Osteocyte (in vitro differentiated cells): ENCODE measurements at regions not wholly inside any gene's neighbourhood (a gene's known extent, or its start where the extent isn't known, plus 50 kb on each side); places are given as distances from the start of the nearest gene placed in this dataset.

Experiments
- DNase-seq: peaks from one replicate; pipeline ENCODE4 v3.0.0; 2021; ENCODE audit warnings: mixed read lengths; ENCODE audit not compliant: unreplicated experiment; ENCODE audit errors: extremely low spot score
- H3K27ac Mint-ChIP-seq: one replicate; pipeline ENCODE4 v1.8.0; 2021; ENCODE audit warnings: mild to moderate bottlenecking, mixed read lengths; ENCODE audit not compliant: unreplicated experiment
- H3K27me3 Mint-ChIP-seq: one replicate; pipeline ENCODE4 v1.8.0; 2021; ENCODE audit warnings: mixed read lengths; ENCODE audit not compliant: unreplicated experiment
- H3K36me3 Mint-ChIP-seq: one replicate; pipeline ENCODE4 v1.8.0; 2021; ENCODE audit warnings: mixed read lengths; ENCODE audit not compliant: unreplicated experiment
- H3K4me1 Mint-ChIP-seq: one replicate; pipeline ENCODE4 v1.8.0; 2021; ENCODE audit warnings: mixed read lengths; ENCODE audit not compliant: unreplicated experiment
- H3K4me3 Mint-ChIP-seq: one replicate; pipeline ENCODE4 v1.8.0; 2021; ENCODE audit warnings: mild to moderate bottlenecking, moderate library complexity, mixed read lengths; ENCODE audit not compliant: unreplicated experiment
- H3K9me3 Mint-ChIP-seq: one replicate; pipeline ENCODE4 v1.8.0; 2021; ENCODE audit warnings: mixed read lengths; ENCODE audit not compliant: unreplicated experiment
- TF ChIP-seq, protein P1 (sequence below): fragments of 200-600 bp; sonication (generic); IDR thresholded peaks from 2 replicates; pipeline ENCODE4 v1.5.0; 2021; ENCODE audit warnings: antibody characterized with exemption, mild to moderate bottlenecking, moderate library complexity

DNA sequence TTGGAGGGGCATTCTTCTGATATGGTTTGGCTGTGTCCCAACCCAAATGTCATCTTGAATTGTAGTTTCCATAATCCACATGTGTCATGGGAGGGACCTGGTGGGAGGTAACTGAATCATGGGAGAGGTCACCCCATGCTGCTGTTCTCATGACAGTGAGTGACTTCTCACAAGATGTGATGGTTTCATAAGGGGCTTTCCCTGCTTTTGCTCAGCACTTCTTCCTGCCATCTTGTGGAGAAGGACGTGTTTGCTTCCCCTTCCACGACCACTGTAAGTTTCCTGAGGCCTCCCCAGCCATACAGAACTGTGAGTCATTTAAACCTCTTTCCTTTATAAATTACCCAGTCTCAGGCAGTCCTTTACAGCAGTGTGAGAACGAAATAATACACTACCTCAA is 382.4 kb downstream of the VRK1 start:
- H3K36me3 Mint-ChIP-seq: no peaks in the 10 kb centered on the region

GRCh38 chr14:97180304-97181200 is 383.4 kb downstream of the VRK1 start:
- H3K9me3 Mint-ChIP-seq: peaks cover 12% of the 10 kb centered on the region
- TF ChIP-seq, protein P1, sequence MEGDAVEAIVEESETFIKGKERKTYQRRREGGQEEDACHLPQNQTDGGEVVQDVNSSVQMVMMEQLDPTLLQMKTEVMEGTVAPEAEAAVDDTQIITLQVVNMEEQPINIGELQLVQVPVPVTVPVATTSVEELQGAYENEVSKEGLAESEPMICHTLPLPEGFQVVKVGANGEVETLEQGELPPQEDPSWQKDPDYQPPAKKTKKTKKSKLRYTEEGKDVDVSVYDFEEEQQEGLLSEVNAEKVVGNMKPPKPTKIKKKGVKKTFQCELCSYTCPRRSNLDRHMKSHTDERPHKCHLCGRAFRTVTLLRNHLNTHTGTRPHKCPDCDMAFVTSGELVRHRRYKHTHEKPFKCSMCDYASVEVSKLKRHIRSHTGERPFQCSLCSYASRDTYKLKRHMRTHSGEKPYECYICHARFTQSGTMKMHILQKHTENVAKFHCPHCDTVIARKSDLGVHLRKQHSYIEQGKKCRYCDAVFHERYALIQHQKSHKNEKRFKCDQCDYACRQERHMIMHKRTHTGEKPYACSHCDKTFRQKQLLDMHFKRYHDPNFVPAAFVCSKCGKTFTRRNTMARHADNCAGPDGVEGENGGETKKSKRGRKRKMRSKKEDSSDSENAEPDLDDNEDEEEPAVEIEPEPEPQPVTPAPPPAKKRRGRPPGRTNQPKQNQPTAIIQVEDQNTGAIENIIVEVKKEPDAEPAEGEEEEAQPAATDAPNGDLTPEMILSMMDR: no peak
- no peaks in the 10 kb centered on the region for H3K4me1 Mint-ChIP-seq
- H3K27ac Mint-ChIP-seq: no peak overlapping the region
- no peak for DNase-seq
- H3K4me3 Mint-ChIP-seq: no peak overlapping the region
- no peaks in the 10 kb centered on the region for H3K36me3 Mint-ChIP-seq
- no peaks in the 10 kb centered on the region for H3K27me3 Mint-ChIP-seq

More for the DNA sequence above, 382.4 kb downstream of the VRK1 start:
- H3K4me1 Mint-ChIP-seq: no peaks in the 10 kb centered on the region
- no peak for DNase-seq
- TF ChIP-seq, protein P1: no peak
- no peaks in the 10 kb centered on the region for H3K27me3 Mint-ChIP-seq
- H3K9me3 Mint-ChIP-seq: peaks cover 12% of the 10 kb centered on the region
- no peak overlapping the region for H3K4me3 Mint-ChIP-seq
- H3K27ac Mint-ChIP-seq: no peak overlapping the region

DNA sequence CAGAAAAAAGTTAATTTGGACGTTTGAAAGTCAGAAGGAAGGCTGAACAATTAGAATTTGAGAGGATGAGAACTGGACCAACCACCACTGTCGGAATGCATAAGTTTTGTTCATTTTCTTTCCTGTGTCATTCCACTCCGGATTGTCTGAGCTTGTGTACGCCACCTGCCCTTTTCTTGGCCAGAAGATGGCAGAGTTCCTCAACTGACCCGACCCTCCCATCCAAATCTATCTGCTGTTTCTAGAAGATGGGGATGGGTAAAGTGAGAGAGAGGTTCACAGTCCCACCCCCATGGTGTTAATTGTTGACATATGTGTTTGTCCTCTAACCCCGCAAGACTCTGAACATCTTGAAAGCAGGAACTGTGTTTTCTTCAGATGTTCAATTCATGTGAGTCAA is 388.0 kb downstream of the VRK1 start:
- Mint-ChIP-seq H3K36me3 (no peaks in the 10 kb centered on the region), H3K27ac (no peak overlapping the region), H3K4me1 (no peaks in the 10 kb centered on the region), H3K27me3 (no peaks in the 10 kb centered on the region), H3K9me3 (peaks cover 24% of the 10 kb centered on the region), H3K4me3 (no peak overlapping the region)
- DNase-seq: no peak
- TF ChIP-seq, protein P1: no peak

GRCh38 chr14:97187916-97188315 is 390.7 kb downstream of the VRK1 start:
- H3K36me3 Mint-ChIP-seq: no peaks in the 10 kb centered on the region
- no peaks in the 10 kb centered on the region for H3K4me1 Mint-ChIP-seq
- H3K27ac Mint-ChIP-seq: no peak overlapping the region
- H3K4me3 Mint-ChIP-seq: no peak overlapping the region
- peaks cover 18% of the 10 kb centered on the region for H3K9me3 Mint-ChIP-seq
- no peak for DNase-seq
- H3K27me3 Mint-ChIP-seq: no peaks in the 10 kb centered on the region
- TF ChIP-seq, protein P1: no peak

GRCh38 chr14:97196336-97196735 is 399.2 kb downstream of the VRK1 start:
- Mint-ChIP-seq H3K9me3 (peaks cover 43% of the 10 kb centered on the region), H3K36me3 (no peaks in the 10 kb centered on the region), H3K4me3 (no peak overlapping the region), H3K4me1 (no peaks in the 10 kb centered on the region), H3K27ac (no peak overlapping the region), H3K27me3 (no peaks in the 10 kb centered on the region)
- no peak for DNase-seq
- TF ChIP-seq, protein P1: no peak
